Ovary (tissue), 3 donors: ENCODE measurements at regions not wholly inside any gene's neighbourhood (a gene's known extent, or its start where the extent isn't known, plus 50 kb on each side); places are given as distances from the start of the nearest gene placed in this dataset.
"Not testable (repeated sequence)": the region's sequence is repeated elsewhere in the genome, so short reads cannot be mapped to it uniquely, and the experiment has no call there.

ENCODE experiments used
- EP300 ChIP-seq: sonication (generic); formaldehyde crosslinking; IDR thresholded peaks from one replicate; pipeline ENCODE4 v1.6.1; 2017; ENCODE audit warnings: antibody characterized with exemption
- TF ChIP-seq, protein P1 (sequence below), 3 donors: fragments of 450-650 bp in 2 of 3; fragments of 200-600 bp in 1 of 3; IDR thresholded peaks; one replicate each; pipeline versions ENCODE4 v1.5.1 to v1.8.0; 2016 to 2022; ENCODE audit warnings: antibody characterized with exemption in 3 of 3, mild to moderate bottlenecking in 1 of 3
- donor health status: DM: no; HTN: no; CAD: no.

GRCh38 chr6:21939066-21939465, 345.5 kb downstream of the SOX4 start:
- TF ChIP-seq, protein P1, sequence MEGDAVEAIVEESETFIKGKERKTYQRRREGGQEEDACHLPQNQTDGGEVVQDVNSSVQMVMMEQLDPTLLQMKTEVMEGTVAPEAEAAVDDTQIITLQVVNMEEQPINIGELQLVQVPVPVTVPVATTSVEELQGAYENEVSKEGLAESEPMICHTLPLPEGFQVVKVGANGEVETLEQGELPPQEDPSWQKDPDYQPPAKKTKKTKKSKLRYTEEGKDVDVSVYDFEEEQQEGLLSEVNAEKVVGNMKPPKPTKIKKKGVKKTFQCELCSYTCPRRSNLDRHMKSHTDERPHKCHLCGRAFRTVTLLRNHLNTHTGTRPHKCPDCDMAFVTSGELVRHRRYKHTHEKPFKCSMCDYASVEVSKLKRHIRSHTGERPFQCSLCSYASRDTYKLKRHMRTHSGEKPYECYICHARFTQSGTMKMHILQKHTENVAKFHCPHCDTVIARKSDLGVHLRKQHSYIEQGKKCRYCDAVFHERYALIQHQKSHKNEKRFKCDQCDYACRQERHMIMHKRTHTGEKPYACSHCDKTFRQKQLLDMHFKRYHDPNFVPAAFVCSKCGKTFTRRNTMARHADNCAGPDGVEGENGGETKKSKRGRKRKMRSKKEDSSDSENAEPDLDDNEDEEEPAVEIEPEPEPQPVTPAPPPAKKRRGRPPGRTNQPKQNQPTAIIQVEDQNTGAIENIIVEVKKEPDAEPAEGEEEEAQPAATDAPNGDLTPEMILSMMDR (IDR thresholded peaks at IDR 0.05) = not testable (repeated sequence)
- not testable (repeated sequence) for TF ChIP-seq EP300
